Neural progenitor cell (in vitro differentiated cells): ENCODE measurements at regions not wholly inside any gene's neighbourhood (a gene's known extent, or its start where the extent isn't known, plus 50 kb on each side); places are given as distances from the start of the nearest gene placed in this dataset.

Experiments
- DNase-seq: peaks from one replicate; pipeline ENCODE4 v3.0.0-alpha.2; 2016; ENCODE audit warnings: low spot score
- H2AFZ ChIP-seq: fragments of 200-600 bp; sonication (generic); replicated peaks from 2 replicates; pipeline ENCODE4 v1.6.1; 2016; ENCODE audit warnings: antibody characterized with exemption
- H3F3A ChIP-seq: fragments of 200-600 bp; sonication (generic); 2 replicates; pipeline ENCODE4 v1.6.1; 2016; ENCODE audit warnings: antibody characterized with exemption, low read depth
- H3K27ac ChIP-seq: fragments of 200-600 bp; sonication (generic); 2 replicates; pipeline ENCODE4 v1.5.1; 2016; ENCODE audit warnings: mild to moderate bottlenecking
- H3K27me3 ChIP-seq: fragments of 200-600 bp; sonication (generic); 2 replicates; pipeline ENCODE4 v1.6.1; 2016; ENCODE audit warnings: mild to moderate bottlenecking, moderate library complexity
- H3K36me3 ChIP-seq: fragments of 200-600 bp; sonication (generic); 2 replicates; pipeline ENCODE4 v1.5.1; 2016
- H3K4me1 ChIP-seq: fragments of 200-600 bp; sonication (generic); 2 replicates; pipeline ENCODE4 v1.6.1; 2016; ENCODE audit warnings: mixed run types
- H3K4me2 ChIP-seq: fragments of 200-600 bp; sonication (generic); 2 replicates; pipeline ENCODE4 v1.6.1; 2016
- H3K4me3 ChIP-seq: fragments of 200-600 bp; sonication (generic); 2 replicates; pipeline ENCODE4 v1.5.1; 2016
- H3K79me2 ChIP-seq: fragments of 200-600 bp; sonication (generic); 2 replicates; pipeline ENCODE4 v1.6.1; 2016; ENCODE audit warnings: low read depth
- H3K9ac ChIP-seq: fragments of 200-600 bp; sonication (generic); 2 replicates; pipeline ENCODE4 v1.6.1; 2016
- H3K9me3 ChIP-seq: fragments of 200-600 bp; sonication (generic); 2 replicates; pipeline ENCODE4 v1.5.1; 2016; ENCODE audit warnings: low read depth
- H4K20me1 ChIP-seq: fragments of 200-600 bp; sonication (generic); 2 replicates; pipeline ENCODE4 v1.6.1; 2016; ENCODE audit warnings: low read depth
- H3K27ac Mint-ChIP-seq: 3 replicates; pipeline ENCODE4 v1.8.0; 2021; ENCODE audit warnings: mixed read lengths
- H3K27me3 Mint-ChIP-seq: 2 replicates; pipeline ENCODE4 v1.8.0; 2022; ENCODE audit warnings: low read depth, mild to moderate bottlenecking, inconsistent platforms, moderate library complexity, mixed read lengths; ENCODE audit not compliant: insufficient read depth
- H3K36me3 Mint-ChIP-seq: 3 replicates; pipeline ENCODE4 v1.8.0; 2021; ENCODE audit warnings: mixed read lengths
- H3K4me1 Mint-ChIP-seq: 3 replicates; pipeline ENCODE4 v1.8.0; 2021; ENCODE audit warnings: mixed read lengths
- H3K4me3 Mint-ChIP-seq: 3 replicates; pipeline ENCODE4 v1.8.0; 2021; ENCODE audit warnings: mild to moderate bottlenecking, moderate library complexity, mixed read lengths
- H3K9me3 Mint-ChIP-seq: 3 replicates; pipeline ENCODE4 v1.8.0; 2020; ENCODE audit warnings: mixed read lengths
- CTCF ChIP-seq: fragments of 200-600 bp; sonication (generic); IDR thresholded peaks from 2 replicates; pipeline ENCODE4 v1.5.1; 2017; ENCODE audit warnings: antibody characterized with exemption, mild to moderate bottlenecking
- EZH2 ChIP-seq: fragments of 200-600 bp; sonication (generic); IDR thresholded peaks from 2 replicates; pipeline ENCODE4 v1.6.1; 2017; ENCODE audit warnings: antibody characterized with exemption, mild to moderate bottlenecking, moderate library complexity
- EZH2phosphoT487 ChIP-seq: fragments of 200-600 bp; sonication (generic); IDR thresholded peaks from 2 replicates; pipeline ENCODE4 v1.6.1; 2017; ENCODE audit warnings: antibody characterized with exemption

- no peaks in the 10 kb centered on the region for H3K79me2 ChIP-seq
- no peaks in the 10 kb centered on the region for H3K9me3 ChIP-seq
Measured at GRCh38 chr11:130722401-130722800, 193.9 kb downstream of the SNX19 start.

GRCh38 chr11:130725421-130726233 lies 190.7 kb downstream of the SNX19 start:
- H3K9me3 Mint-ChIP-seq: peaks cover 7% of the 10 kb centered on the region
- H3F3A ChIP-seq: no peaks in the 10 kb centered on the region
- no peak overlapping the region for H2AFZ ChIP-seq
- no peaks in the 10 kb centered on the region for H3K9me3 ChIP-seq
- H3K27ac ChIP-seq: no peak overlapping the region
- H4K20me1 ChIP-seq: no peaks in the 10 kb centered on the region
- no peaks in the 10 kb centered on the region for H3K27me3 ChIP-seq
- H3K9ac ChIP-seq: no peak overlapping the region
- no peak overlapping the region for H3K4me2 ChIP-seq
- H3K4me1 Mint-ChIP-seq: peaks cover 28% of the 10 kb centered on the region
- H3K36me3 Mint-ChIP-seq: no peaks in the 10 kb centered on the region
- DNase-seq: no peak
- no peaks in the 10 kb centered on the region for H3K36me3 ChIP-seq
- peaks cover 8% of the 10 kb centered on the region for H3K4me1 ChIP-seq
- H3K27me3 Mint-ChIP-seq: peaks cover 7% of the 10 kb centered on the region
- H3K4me3 Mint-ChIP-seq: no peak overlapping the region
- H3K79me2 ChIP-seq: no peaks in the 10 kb centered on the region
- H3K4me3 ChIP-seq: no peak overlapping the region
- TF ChIP-seq CTCF (no peak), EZH2phosphoT487 (no peak), EZH2 (no peak)
- no peak overlapping the region for H3K27ac Mint-ChIP-seq

More at GRCh38 chr11:130722401-130722800, 193.9 kb downstream of the SNX19 start:
- Histone ChIP-seq H2AFZ (no peak overlapping the region), H3K36me3 (no peaks in the 10 kb centered on the region), H3K4me1 (no peaks in the 10 kb centered on the region), H3K4me2 (no peak overlapping the region), H3K4me3 (no peak overlapping the region), H3F3A (no peaks in the 10 kb centered on the region), H3K27me3 (no peaks in the 10 kb centered on the region), H3K27ac (no peak overlapping the region), H3K9ac (no peak overlapping the region), H4K20me1 (no peaks in the 10 kb centered on the region)
- no peak overlapping the region for H3K4me3 Mint-ChIP-seq
- no peaks in the 10 kb centered on the region for H3K36me3 Mint-ChIP-seq
- TF ChIP-seq EZH2phosphoT487: no peak
- TF ChIP-seq CTCF: no peak
- peaks cover 29% of the 10 kb centered on the region for H3K4me1 Mint-ChIP-seq
- no peak for DNase-seq
- no peak overlapping the region for H3K27ac Mint-ChIP-seq
- H3K27me3 Mint-ChIP-seq: peaks cover 9% of the 10 kb centered on the region
- H3K9me3 Mint-ChIP-seq: no peaks in the 10 kb centered on the region

GRCh38 chr11:130726234-130727037 lies 189.8 kb downstream of the SNX19 start:
- Histone ChIP-seq H3K4me1 (peaks cover 8% of the 10 kb centered on the region), H4K20me1 (no peaks in the 10 kb centered on the region), H3K27ac (no peak overlapping the region), H2AFZ (no peak overlapping the region), H3K9ac (no peak overlapping the region), H3K27me3 (no peaks in the 10 kb centered on the region), H3K36me3 (no peaks in the 10 kb centered on the region), H3F3A (no peaks in the 10 kb centered on the region), H3K4me2 (no peak overlapping the region), H3K79me2 (no peaks in the 10 kb centered on the region), H3K4me3 (no peak overlapping the region), H3K9me3 (no peaks in the 10 kb centered on the region)
- H3K27ac Mint-ChIP-seq: no peak overlapping the region
- no peak overlapping the region for H3K4me3 Mint-ChIP-seq
- H3K27me3 Mint-ChIP-seq: peaks cover 7% of the 10 kb centered on the region
- DNase-seq: no peak
- H3K9me3 Mint-ChIP-seq: peaks cover 14% of the 10 kb centered on the region
- peaks cover 28% of the 10 kb centered on the region for H3K4me1 Mint-ChIP-seq
- H3K36me3 Mint-ChIP-seq: no peaks in the 10 kb centered on the region
- TF ChIP-seq EZH2phosphoT487: no peak
- no peak for TF ChIP-seq EZH2
- TF ChIP-seq CTCF: no peak
